Parathyroid adenoma (tissue), 2 donors: ENCODE measurements at regions not wholly inside any gene's neighbourhood (a gene's known extent, or its start where the extent isn't known, plus 50 kb on each side); places are given as distances from the start of the nearest gene placed in this dataset.

ENCODE experiments used
- H2AFZ ChIP-seq: fragments of 300-600 bp; sonication (generic); one replicate; pipeline ENCODE4 v1.7.0; 2017; ENCODE audit warnings: antibody characterized with exemption, mild to moderate bottlenecking
- H3K27ac ChIP-seq: fragments of 300-600 bp; sonication (generic); one replicate; pipeline ENCODE4 v1.7.0; 2017
- H3K27me3 ChIP-seq: fragments of 300-600 bp; sonication (generic); one replicate; pipeline ENCODE4 v1.7.0; 2017; ENCODE audit warnings: low read length; ENCODE audit not compliant: control insufficient read depth, insufficient read depth
- H3K36me3 ChIP-seq: fragments of 300-600 bp; sonication (generic); one replicate; pipeline ENCODE4 v1.7.0; 2017; ENCODE audit warnings: low read length; ENCODE audit not compliant: control insufficient read depth, insufficient read depth
- H3K4me1 ChIP-seq: fragments of 300-600 bp; sonication (generic); one replicate; pipeline ENCODE4 v1.7.0; 2017; ENCODE audit warnings: control low read depth
- H3K4me2 ChIP-seq: fragments of 300-600 bp; sonication (generic); one replicate; pipeline ENCODE4 v1.7.0; 2017; ENCODE audit warnings: low read length
- H3K4me3 ChIP-seq: fragments of 300-600 bp; sonication (generic); one replicate; pipeline ENCODE4 v1.7.0; 2017; ENCODE audit warnings: low read depth, low read length
- H3K79me2 ChIP-seq: fragments of 300-600 bp; sonication (generic); one replicate; pipeline ENCODE4 v1.7.0; 2017; ENCODE audit warnings: control low read depth
- H3K9ac ChIP-seq: fragments of 300-600 bp; sonication (generic); one replicate; pipeline ENCODE4 v1.7.0; 2017; ENCODE audit warnings: mild to moderate bottlenecking
- H3K9me3 ChIP-seq: fragments of 300-600 bp; sonication (generic); one replicate; pipeline ENCODE4 v1.7.0; 2017; ENCODE audit warnings: low read length; ENCODE audit not compliant: control insufficient read depth
- TF ChIP-seq, protein P1 (sequence below): fragments of 300-600 bp; sonication (generic); IDR thresholded peaks from one replicate; pipeline ENCODE4 v1.7.0; 2017; ENCODE audit warnings: antibody characterized with exemption, mild to moderate bottlenecking
- donor health status: primary hyperparathyroidism.

DNA sequence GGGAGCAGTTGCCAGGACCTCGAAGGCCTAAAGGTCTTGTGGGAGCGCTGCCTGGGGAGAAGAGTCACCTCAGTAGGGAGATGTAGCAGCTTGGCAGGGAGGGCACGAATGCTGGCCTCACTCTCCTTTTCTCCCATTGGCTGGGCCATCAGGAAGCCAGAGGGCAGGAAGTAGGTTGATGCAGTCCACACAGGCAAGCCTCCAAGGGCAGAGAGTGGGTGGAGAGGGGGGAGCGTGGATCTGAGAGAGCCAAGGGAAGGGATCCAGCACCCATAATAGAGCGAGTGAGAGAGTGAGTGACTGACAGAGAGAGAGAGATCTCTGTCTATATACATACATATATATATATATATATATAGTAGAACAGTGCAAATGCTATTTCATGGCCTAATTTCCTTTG lies 215.3 kb upstream of the LRFN2 start:
- no peaks in the 10 kb centered on the region for H3K4me1 ChIP-seq
- H3K79me2 ChIP-seq, result no peaks in the 10 kb centered on the region
- H2AFZ ChIP-seq, result no peak overlapping the region
- no peak overlapping the region for H3K4me3 ChIP-seq
- H3K9ac ChIP-seq, result no peak overlapping the region
- H3K36me3 ChIP-seq, result no peaks in the 10 kb centered on the region
- no peak overlapping the region for H3K27ac ChIP-seq
- TF ChIP-seq, protein P1, sequence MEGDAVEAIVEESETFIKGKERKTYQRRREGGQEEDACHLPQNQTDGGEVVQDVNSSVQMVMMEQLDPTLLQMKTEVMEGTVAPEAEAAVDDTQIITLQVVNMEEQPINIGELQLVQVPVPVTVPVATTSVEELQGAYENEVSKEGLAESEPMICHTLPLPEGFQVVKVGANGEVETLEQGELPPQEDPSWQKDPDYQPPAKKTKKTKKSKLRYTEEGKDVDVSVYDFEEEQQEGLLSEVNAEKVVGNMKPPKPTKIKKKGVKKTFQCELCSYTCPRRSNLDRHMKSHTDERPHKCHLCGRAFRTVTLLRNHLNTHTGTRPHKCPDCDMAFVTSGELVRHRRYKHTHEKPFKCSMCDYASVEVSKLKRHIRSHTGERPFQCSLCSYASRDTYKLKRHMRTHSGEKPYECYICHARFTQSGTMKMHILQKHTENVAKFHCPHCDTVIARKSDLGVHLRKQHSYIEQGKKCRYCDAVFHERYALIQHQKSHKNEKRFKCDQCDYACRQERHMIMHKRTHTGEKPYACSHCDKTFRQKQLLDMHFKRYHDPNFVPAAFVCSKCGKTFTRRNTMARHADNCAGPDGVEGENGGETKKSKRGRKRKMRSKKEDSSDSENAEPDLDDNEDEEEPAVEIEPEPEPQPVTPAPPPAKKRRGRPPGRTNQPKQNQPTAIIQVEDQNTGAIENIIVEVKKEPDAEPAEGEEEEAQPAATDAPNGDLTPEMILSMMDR, result no peak
- no peaks in the 10 kb centered on the region for H3K9me3 ChIP-seq
- no peaks in the 10 kb centered on the region for H3K27me3 ChIP-seq
- H3K4me2 ChIP-seq, result no peak overlapping the region

DNA sequence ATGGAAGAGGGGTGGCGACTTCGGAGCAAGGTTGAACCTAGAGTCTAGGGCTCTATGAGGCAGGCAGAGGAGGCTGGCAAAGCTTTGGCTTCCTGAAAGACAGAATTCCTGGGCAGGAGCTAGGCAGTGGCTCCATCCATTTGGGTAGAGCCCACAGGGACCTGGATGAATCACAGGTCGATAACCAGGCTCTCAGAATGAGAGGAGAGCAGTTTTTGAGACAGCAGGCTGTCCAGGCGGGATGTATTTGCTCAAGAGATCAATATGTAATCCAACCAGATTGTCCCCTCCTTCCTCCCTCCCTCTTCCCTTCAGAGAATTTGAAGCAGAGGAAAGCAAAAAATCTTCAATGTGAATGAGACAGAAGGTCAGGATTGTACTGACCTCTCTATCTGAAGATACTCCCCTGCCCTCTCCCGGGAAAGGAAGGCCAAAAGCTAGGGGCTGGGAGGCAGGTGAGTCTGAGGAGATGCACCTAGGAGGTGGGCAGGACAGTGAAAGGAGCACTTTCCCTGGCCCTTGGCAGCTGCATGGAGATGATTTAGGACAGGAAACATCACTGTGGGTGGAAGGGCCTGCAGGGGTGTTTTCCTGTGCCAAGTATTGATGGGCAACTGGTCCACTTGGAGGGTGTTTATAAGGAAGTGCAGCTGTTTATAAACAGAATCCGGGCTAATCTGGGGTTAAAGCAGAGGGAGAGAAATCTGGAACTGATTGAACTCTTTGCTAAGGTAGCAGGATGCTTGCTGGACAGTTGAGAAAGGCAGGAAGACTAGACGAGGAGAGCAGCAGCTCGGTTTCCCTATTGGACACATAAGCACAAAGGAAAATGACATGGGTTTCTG lies 212.4 kb upstream of the LRFN2 start:
- Histone ChIP-seq H3K4me3 (no peak overlapping the region), H3K27ac (no peak overlapping the region), H3K4me1 (no peaks in the 10 kb centered on the region), H3K27me3 (no peaks in the 10 kb centered on the region), H3K9me3 (no peaks in the 10 kb centered on the region), H3K79me2 (no peaks in the 10 kb centered on the region), H3K36me3 (no peaks in the 10 kb centered on the region), H2AFZ (no peak overlapping the region), H3K9ac (no peak overlapping the region), H3K4me2 (no peak overlapping the region)
- TF ChIP-seq, protein P1, result no peak

DNA sequence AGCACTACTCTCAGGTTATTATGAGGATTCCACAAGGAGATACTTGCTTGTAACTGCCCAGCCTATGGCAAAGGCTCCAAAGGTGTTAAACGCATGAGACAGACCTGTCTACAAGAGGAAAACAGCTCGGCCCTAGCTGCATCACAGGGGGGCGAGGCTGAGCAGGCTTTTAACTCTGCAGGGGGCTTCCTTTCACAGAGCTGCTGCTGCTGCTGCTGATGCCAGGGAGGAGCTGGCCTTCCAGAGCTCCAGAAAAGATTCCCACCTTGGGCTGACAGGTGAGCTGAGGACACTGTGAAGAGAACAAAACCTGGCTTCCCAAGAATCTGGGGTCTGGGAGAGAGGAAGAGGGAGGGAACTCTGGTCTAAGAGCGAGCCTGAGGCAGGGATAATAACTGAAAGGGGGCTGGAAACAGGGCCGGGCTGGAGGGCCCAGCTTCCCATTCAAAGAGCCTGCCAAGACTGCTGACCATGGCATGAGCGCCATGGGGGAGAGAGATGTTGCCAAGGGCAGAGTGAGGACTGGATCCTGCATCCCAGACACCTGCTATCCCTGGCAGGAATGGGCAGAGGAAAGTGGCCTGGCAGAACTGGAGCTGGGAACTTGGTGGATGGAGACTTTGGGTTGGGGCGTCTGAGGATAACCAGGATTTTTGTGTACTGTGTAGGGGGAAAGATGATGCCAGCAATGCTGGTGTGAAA lies 211.1 kb upstream of the LRFN2 start:
- TF ChIP-seq, protein P1, result no peak
- H3K4me1 ChIP-seq, result no peaks in the 10 kb centered on the region

DNA sequence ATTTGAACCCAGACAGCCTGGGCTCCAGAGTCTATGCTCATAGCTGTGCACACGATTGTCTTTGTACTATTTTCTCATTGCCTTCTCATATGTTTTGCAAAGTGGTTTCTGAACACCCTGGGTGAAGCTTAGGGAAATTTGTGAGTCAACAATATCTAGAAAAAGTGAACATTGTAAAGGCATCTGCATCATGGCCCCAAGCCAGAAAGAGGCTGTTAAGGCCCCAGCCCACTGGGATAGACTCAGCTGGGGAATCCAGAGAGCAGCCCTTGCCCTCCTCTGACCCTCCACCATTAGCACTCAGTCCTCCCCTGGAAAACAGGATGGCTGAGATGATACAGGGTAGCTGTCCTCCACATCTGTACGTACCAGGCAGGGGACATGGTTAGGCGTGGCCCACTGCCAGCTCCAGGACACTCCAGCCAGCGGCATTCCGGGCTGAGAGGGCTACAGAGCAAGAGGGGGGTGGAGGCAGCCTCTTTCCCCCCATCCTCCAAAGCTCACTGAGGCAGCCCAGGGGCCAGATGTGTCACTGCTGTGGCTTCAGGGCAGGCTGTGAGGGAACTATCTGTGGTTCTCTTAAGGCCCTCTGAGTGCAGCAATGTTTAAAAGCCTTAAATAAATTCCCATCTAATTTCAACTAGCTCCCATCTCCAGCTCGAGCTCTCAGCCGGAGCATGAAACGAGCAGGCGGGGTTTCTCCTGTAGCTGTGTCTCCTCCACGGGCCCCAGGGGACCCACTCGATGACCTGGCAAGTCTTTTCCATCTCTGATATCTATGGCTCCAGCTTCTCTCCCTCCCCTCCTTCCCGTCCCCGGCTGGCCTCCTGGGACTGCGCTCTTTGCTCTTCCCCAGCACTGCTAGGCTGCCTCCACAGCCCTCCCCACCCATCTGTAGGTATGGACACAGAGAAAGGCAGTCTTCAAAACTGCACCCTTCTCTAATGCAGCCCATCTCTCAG lies 209.4 kb upstream of the LRFN2 start:
- Histone ChIP-seq H3K4me2 (no peak overlapping the region), H2AFZ (no peak overlapping the region), H3K27me3 (no peaks in the 10 kb centered on the region), H3K9ac (no peak overlapping the region), H3K79me2 (no peaks in the 10 kb centered on the region), H3K27ac (no peak overlapping the region), H3K4me1 (no peaks in the 10 kb centered on the region), H3K36me3 (no peaks in the 10 kb centered on the region), H3K4me3 (no peak overlapping the region), H3K9me3 (no peaks in the 10 kb centered on the region)
- TF ChIP-seq, protein P1, result no peak

More for the DNA sequence above, 211.1 kb upstream of the LRFN2 start:
- Histone ChIP-seq H3K27ac (no peak overlapping the region), H3K9me3 (no peaks in the 10 kb centered on the region), H3K9ac (no peak overlapping the region), H3K79me2 (no peaks in the 10 kb centered on the region), H3K4me2 (no peak overlapping the region), H3K4me3 (no peak overlapping the region), H2AFZ (no peak overlapping the region), H3K27me3 (no peaks in the 10 kb centered on the region), H3K36me3 (no peaks in the 10 kb centered on the region)
